Natural killer cell (primary cell): ENCODE measurements at regions not wholly inside any gene's neighbourhood (a gene's known extent, or its start where the extent isn't known, plus 50 kb on each side); places are given as distances from the start of the nearest gene placed in this dataset.
"Not testable (repeated sequence)": the region's sequence is repeated elsewhere in the genome, so short reads cannot be mapped to it uniquely, and the experiment has no call there.

Experiments
- ATAC-seq, 3 donors: fragments of 150-1000 bp in 2 of 3; fragments of 200-7000 bp in 1 of 3; cut with Tn5 transposase; 1 replicate in 1 of 3; 2 replicates in 2 of 3; pipeline ENCODE4 v1.10.0; 2021; ENCODE audit warnings: mild to moderate bottlenecking in 2 of 3, moderate library complexity in 2 of 3
- DNase-seq, 2 donors: peaks; one replicate each; pipeline versions ENCODE4 v3.0.0 to v3.0.0-alpha.2; 2013 to 2021; ENCODE audit warnings: mixed read lengths in 1 of 2
- H3K27ac ChIP-seq: one replicate; pipeline ENCODE4 v1.5.1; 2013; ENCODE audit warnings: mild to moderate bottlenecking, low read length
- H3K27me3 ChIP-seq: one replicate; pipeline ENCODE4 v1.6.1; 2013; ENCODE audit warnings: low read length; ENCODE audit not compliant: control insufficient read depth, insufficient read depth
- H3K36me3 ChIP-seq: one replicate; pipeline ENCODE4 v1.6.1; 2013; ENCODE audit warnings: low read length; ENCODE audit not compliant: control insufficient read depth, insufficient read depth
- H3K4me1 ChIP-seq: one replicate; pipeline ENCODE4 v1.6.1; 2013; ENCODE audit warnings: low read length; ENCODE audit not compliant: control insufficient read depth, insufficient read depth
- H3K4me3 ChIP-seq: one replicate; pipeline ENCODE4 v1.5.1; 2013; ENCODE audit warnings: low read length
- H3K9me3 ChIP-seq: one replicate; pipeline ENCODE4 v1.6.1; 2013; ENCODE audit warnings: low read length; ENCODE audit not compliant: control insufficient read depth, insufficient read depth
- H3K27ac Mint-ChIP-seq, 2 donors: one replicate each; pipeline ENCODE4 v1.8.0; 2022; ENCODE audit warnings: mild to moderate bottlenecking in 2 of 2, mixed read lengths in 2 of 2, moderate library complexity in 1 of 2
- H3K27me3 Mint-ChIP-seq, 2 donors: one replicate each; pipeline ENCODE4 v1.8.0; 2022; ENCODE audit warnings: low read depth in 2 of 2, mixed read lengths in 2 of 2
- H3K36me3 Mint-ChIP-seq: one replicate; pipeline ENCODE4 v1.8.0; 2022; ENCODE audit warnings: mixed read lengths
- H3K4me1 Mint-ChIP-seq, 2 donors: one replicate each; pipeline ENCODE4 v1.8.0; 2022; ENCODE audit warnings: mixed read lengths in 2 of 2
- H3K4me3 Mint-ChIP-seq: one replicate; pipeline ENCODE4 v1.8.0; 2022; ENCODE audit warnings: mild to moderate bottlenecking, moderate library complexity, mixed read lengths
- H3K9me3 Mint-ChIP-seq, 2 donors: one replicate each; pipeline ENCODE4 v1.8.0; 2022; ENCODE audit warnings: mixed read lengths in 2 of 2
- CTCF ChIP-seq: fragments of 200-600 bp; IDR thresholded peaks from one replicate; pipeline ENCODE4 v1.8.0; 2022; ENCODE audit warnings: antibody characterized with exemption
- WGBS: methylation state at CpG from one replicate; pipeline ENCODE4 v1.1.7; 2013; ENCODE audit warnings: missing lambda C conversion rate; ENCODE audit not compliant: insufficient coverage; 5-methylcytosine and 5-hydroxymethylcytosine counted together
- intact Hi-C: fragments of 100-400 bp; cut with micrococcal nuclease; formaldehyde crosslinking; loops from one replicate; pipeline ENCODE4 v1.14.2; 2022

- Mint-ChIP-seq H3K36me3 (peaks cover 14% of the 10 kb centered on the region), H3K9me3 (peaks cover 18 to 20% of the 10 kb centered on the region in 2 donors), H3K27ac (no peak overlapping the region), H3K27me3 (no peaks in the 10 kb centered on the region), H3K4me3 (no peak overlapping the region), H3K4me1 (no peaks in the 10 kb centered on the region)
- DNase-seq (no peak), ATAC-seq (no peak)
- Histone ChIP-seq H3K4me3 (no peak overlapping the region), H3K36me3 (no peaks in the 10 kb centered on the region), H3K27me3 (no peaks in the 10 kb centered on the region), H3K4me1 (no peaks in the 10 kb centered on the region), H3K27ac (no peak overlapping the region), H3K9me3 (no peaks in the 10 kb centered on the region)
- WGBS: 64% methylated on average over 3 of the region's 3 CpGs
- intact Hi-C loops: no loop called here
- TF ChIP-seq CTCF: no peak
Measured at GRCh38 chr18:42333558-42333957, 378.5 kb downstream of the PIK3C3 start.

GRCh38 chr18:42334931-42335330, 379.9 kb downstream of the PIK3C3 start:
- H3K4me3 Mint-ChIP-seq: no peak overlapping the region
- H3K9me3 Mint-ChIP-seq: peaks cover 18% of the 10 kb centered on the region in 2 donors
- H3K36me3 Mint-ChIP-seq: peaks cover 14% of the 10 kb centered on the region
- ATAC-seq (no peak), DNase-seq (no peak)
- H3K27ac Mint-ChIP-seq: no peak overlapping the region
- no peak overlapping the region for H3K4me3 ChIP-seq
- no peaks in the 10 kb centered on the region for H3K27me3 ChIP-seq
- no peak for TF ChIP-seq CTCF
- no peak overlapping the region for H3K27ac ChIP-seq
- H3K27me3 Mint-ChIP-seq: no peaks in the 10 kb centered on the region
- H3K4me1 ChIP-seq: no peaks in the 10 kb centered on the region
- no peaks in the 10 kb centered on the region for H3K4me1 Mint-ChIP-seq
- no peaks in the 10 kb centered on the region for H3K9me3 ChIP-seq
- no peaks in the 10 kb centered on the region for H3K36me3 ChIP-seq
- intact Hi-C loops: no loop called here

GRCh38 chr18:42336139-42336538, 381.1 kb downstream of the PIK3C3 start:
- Mint-ChIP-seq H3K27me3 (no peaks in the 10 kb centered on the region), H3K27ac (no peak overlapping the region), H3K4me3 (no peak overlapping the region), H3K36me3 (peaks cover 14% of the 10 kb centered on the region), H3K4me1 (no peaks in the 10 kb centered on the region), H3K9me3 (peaks cover 18 to 24% of the 10 kb centered on the region in 2 donors)
- no peaks in the 10 kb centered on the region for H3K9me3 ChIP-seq
- no peak overlapping the region for H3K4me3 ChIP-seq
- ATAC-seq (no peak), DNase-seq (no peak)
- no CpG with 5 or more reads among the region's 2 CpGs for WGBS
- no peak for TF ChIP-seq CTCF
- H3K36me3 ChIP-seq: no peaks in the 10 kb centered on the region
- no peaks in the 10 kb centered on the region for H3K4me1 ChIP-seq
- intact Hi-C loops: no loop called here
- no peak overlapping the region for H3K27ac ChIP-seq
- H3K27me3 ChIP-seq: no peaks in the 10 kb centered on the region

DNA sequence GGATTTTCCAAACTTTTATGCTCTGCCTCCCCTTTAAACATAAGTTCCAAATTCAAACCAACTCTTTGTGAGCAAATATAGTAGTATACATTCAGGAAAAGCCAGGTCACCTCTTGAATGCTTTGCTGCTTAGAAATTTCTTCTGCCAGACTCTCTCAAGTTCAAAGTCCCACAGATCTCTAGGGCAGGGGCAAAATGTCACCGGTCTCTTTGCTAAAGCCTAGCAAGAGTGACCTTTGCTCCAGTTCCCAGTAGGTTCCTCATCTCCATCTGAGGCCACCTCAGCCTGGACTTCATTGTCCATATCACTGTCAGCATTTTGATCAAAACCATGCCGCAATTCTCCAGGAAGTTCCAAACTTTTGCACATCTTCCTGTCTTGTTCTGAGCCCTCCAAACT, 382.3 kb downstream of the PIK3C3 start:
- H3K27ac Mint-ChIP-seq, H3K36me3 ChIP-seq: not testable (repeated sequence)

More for the DNA sequence above, 382.3 kb downstream of the PIK3C3 start:
- H3K4me3 ChIP-seq, H3K9me3 ChIP-seq, H3K27ac ChIP-seq, H3K27me3 Mint-ChIP-seq, H3K27me3 ChIP-seq, H3K4me3 Mint-ChIP-seq, ATAC-seq, intact Hi-C loops, H3K4me1 Mint-ChIP-seq, H3K4me1 ChIP-seq, DNase-seq: not testable (repeated sequence)
- WGBS: 93% methylated on average over 2 of the region's 2 CpGs
- Mint-ChIP-seq H3K9me3 (peaks cover 18 to 24% of the 10 kb centered on the region in 2 donors), H3K36me3 (peaks cover 14% of the 10 kb centered on the region)
